ENCODE measurements at regions not wholly inside any gene's neighbourhood (a gene's known extent, or its start where the extent isn't known, plus 50 kb on each side); places are given as distances from the start of the nearest gene placed in this dataset.
"Not testable (repeated sequence)": the region's sequence is repeated elsewhere in the genome, so short reads cannot be mapped to it uniquely, and the experiment has no call there.

DNA sequence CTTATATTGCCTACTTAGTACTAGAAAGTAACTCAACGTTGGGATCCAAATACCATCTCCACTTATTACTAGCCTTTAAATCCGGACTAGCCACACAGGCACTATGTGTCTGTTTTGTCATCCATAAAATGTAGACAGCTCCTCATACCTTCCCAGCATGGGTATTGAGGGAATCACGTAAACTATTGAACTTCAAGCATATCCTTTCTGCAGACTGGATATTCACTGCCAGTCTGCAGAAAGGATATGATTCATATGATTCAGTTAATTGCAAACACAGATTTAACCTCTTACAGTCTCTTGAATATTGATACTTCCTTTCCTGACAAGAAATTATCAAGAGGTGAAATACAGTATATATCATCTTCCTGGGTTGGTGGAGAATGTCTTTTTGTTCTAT is 186.0 kb downstream of the LEPR start:
- TF ChIP-seq POLR2A (IDR thresholded peaks at IDR 0.05), result no peak
- TF ChIP-seq, protein P1, sequence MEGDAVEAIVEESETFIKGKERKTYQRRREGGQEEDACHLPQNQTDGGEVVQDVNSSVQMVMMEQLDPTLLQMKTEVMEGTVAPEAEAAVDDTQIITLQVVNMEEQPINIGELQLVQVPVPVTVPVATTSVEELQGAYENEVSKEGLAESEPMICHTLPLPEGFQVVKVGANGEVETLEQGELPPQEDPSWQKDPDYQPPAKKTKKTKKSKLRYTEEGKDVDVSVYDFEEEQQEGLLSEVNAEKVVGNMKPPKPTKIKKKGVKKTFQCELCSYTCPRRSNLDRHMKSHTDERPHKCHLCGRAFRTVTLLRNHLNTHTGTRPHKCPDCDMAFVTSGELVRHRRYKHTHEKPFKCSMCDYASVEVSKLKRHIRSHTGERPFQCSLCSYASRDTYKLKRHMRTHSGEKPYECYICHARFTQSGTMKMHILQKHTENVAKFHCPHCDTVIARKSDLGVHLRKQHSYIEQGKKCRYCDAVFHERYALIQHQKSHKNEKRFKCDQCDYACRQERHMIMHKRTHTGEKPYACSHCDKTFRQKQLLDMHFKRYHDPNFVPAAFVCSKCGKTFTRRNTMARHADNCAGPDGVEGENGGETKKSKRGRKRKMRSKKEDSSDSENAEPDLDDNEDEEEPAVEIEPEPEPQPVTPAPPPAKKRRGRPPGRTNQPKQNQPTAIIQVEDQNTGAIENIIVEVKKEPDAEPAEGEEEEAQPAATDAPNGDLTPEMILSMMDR (IDR thresholded peaks at IDR 0.05), result no peak
- Histone ChIP-seq H3K9me3 (no peaks in the 10 kb centered on the region), H3K36me3 (peaks cover 0 to 2% (median 0%) of the 10 kb centered on the region in 4 donors), H3K27me3 (no peaks in the 10 kb centered on the region), H3K4me1 (no peaks in the 10 kb centered on the region), H3K27ac (no peak overlapping the region), H3K4me3 (no peak overlapping the region)
- DNase-seq (no peak), ATAC-seq (no peak)
- WGBS (ENCODE audit: insufficient coverage, low coverage, low lambda C conversion rate, missing lambda C conversion rate), result 63% methylated on average over 3 of the region's 3 CpGs
- intact Hi-C loops (cut with DNase I), result no loop called here

DNA sequence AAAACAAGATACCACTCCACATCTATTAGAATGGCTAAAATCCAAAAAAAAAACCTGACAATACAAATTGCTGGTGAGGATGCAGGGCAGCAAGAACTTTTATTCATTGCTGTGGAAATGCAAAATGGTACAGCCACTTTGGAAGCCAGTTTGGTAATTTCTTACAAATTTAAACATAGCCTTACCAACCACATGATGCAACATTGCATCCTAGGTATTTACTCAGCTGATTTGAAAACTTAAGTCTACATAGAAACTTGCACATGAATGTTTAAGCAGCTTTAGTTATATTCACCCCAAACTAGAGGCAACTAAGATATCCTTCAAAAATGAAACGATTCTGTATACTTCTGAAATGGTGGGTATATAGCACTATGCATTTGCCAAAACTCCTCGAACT is 178.8 kb upstream of the PDE4B start:
- TF ChIP-seq, protein P1 (IDR thresholded peaks at IDR 0.05), result no peak
- TF ChIP-seq POLR2A (IDR thresholded peaks at IDR 0.05), result no peak
- no peaks in the 10 kb centered on the region for H3K27me3 ChIP-seq
- DNase-seq (no peak), ATAC-seq (no peak)
- no peaks in the 10 kb centered on the region for H3K9me3 ChIP-seq
- intact Hi-C loops (cut with DNase I), result no loop called here
- no peaks in the 10 kb centered on the region for H3K4me1 ChIP-seq
- no peak overlapping the region for H3K4me3 ChIP-seq
- no peak overlapping the region for H3K27ac ChIP-seq
- no peaks in the 10 kb centered on the region for H3K36me3 ChIP-seq
- 90% methylated on average over 2 of the region's 2 CpGs for WGBS (ENCODE audit: insufficient coverage, low coverage, low lambda C conversion rate, missing lambda C conversion rate)

DNA sequence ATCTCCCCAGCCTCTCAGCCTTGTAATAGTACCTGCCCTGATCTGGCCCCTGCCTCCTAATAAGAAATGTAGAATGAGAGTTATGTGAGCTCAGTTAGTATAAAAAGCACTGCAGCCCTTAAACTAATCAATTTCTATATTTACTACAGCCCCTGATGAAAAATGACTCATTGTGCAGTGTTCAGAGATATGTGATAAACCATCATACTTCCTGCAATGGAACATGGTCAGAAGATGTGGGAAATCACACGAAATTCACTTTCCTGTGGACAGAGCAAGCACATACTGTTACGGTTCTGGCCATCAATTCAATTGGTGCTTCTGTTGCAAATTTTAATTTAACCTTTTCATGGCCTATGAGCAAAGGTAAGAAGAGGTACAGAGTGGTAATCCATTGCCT is 176.8 kb upstream of the PDE4B start:
- ATAC-seq (peak in 1 of 4 donors; percentile 62), DNase-seq (no peak)
- Histone ChIP-seq H3K36me3 (no peaks in the 10 kb centered on the region), H3K4me3 (no peak overlapping the region), H3K4me1 (no peaks in the 10 kb centered on the region), H3K27ac (no peak overlapping the region), H3K9me3 (no peaks in the 10 kb centered on the region), H3K27me3 (no peaks in the 10 kb centered on the region)
- intact Hi-C loops (cut with DNase I), result no loop called here
- TF ChIP-seq, protein P1 (IDR thresholded peaks at IDR 0.05), result no peak
- TF ChIP-seq POLR2A (IDR thresholded peaks at IDR 0.05), result no peak
- WGBS (ENCODE audit: insufficient coverage, low coverage, low lambda C conversion rate, missing lambda C conversion rate), result 52% methylated on average over 2 of the region's 2 CpGs

DNA sequence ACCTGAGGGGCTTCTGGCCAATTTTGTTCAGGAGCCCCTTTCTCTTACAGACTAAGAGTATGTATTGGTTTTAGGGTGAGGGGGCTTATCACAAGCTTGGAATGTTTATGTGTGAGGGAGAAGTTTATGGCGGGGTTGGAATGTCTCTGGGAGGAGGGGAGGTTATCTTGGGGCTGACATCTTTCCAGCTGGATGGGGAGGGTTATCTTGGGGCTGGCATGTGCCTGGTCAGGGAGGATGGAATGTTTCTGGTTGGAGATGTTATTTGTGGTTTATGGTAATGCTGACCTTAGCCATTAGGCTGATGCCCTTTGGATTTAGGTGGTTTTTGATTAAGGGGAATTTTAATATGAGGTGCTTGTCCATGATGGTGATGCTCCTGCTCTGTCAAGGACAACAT is 171.0 kb upstream of the PDE4B start:
- H3K9me3 ChIP-seq; intact Hi-C loops (cut with DNase I); DNase-seq; ATAC-seq; H3K4me3 ChIP-seq; H3K27ac ChIP-seq; H3K36me3 ChIP-seq; H3K4me1 ChIP-seq; H3K27me3 ChIP-seq: not testable (repeated sequence)
- 67% methylated on average over 1 of the region's 1 CpG for WGBS (ENCODE audit: insufficient coverage, low coverage, low lambda C conversion rate, missing lambda C conversion rate)

DNA sequence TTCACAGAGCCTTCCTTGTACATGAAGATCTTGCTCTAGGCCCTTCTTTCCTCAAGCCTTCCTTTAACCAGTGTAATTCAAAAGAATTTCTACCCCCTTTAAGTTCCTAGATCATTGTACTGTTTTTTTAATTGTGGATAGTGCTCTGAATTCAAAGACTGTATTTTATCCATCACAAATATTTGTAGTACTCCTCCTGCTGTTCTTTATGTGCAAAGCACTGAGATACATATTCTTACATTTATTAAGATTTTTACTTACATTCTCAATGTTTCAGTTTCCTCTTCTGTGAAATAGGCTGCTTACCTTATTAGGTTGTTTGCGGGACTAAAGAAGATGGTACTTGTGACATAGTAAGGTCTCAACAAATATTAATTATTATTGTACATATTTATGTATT is 168.8 kb upstream of the PDE4B start:
- intact Hi-C loops (cut with DNase I), result no loop called here
- TF ChIP-seq, protein P1 (IDR thresholded peaks at IDR 0.05), result no peak
- TF ChIP-seq POLR2A (IDR thresholded peaks at IDR 0.05), result no peak
- H3K4me3 ChIP-seq, result no peak overlapping the region
- peaks cover 0 to 6% (median 0%) of the 10 kb centered on the region in 4 donors for H3K4me1 ChIP-seq
- H3K9me3 ChIP-seq, result no peaks in the 10 kb centered on the region
- H3K27ac ChIP-seq, result no peak overlapping the region
- no peaks in the 10 kb centered on the region for H3K27me3 ChIP-seq
- ATAC-seq, result no peak
- peaks cover 0 to 3% (median 0%) of the 10 kb centered on the region in 4 donors for H3K36me3 ChIP-seq
- WGBS (ENCODE audit: insufficient coverage, low coverage, low lambda C conversion rate, missing lambda C conversion rate), result 83% methylated on average over 1 of the region's 1 CpG
- DNase-seq, result no peak

All from right lobe of liver (tissue), 6 donors.